GM12878 (cell line): ENCODE measurements at regions not wholly inside any gene's neighbourhood (a gene's known extent, or its start where the extent isn't known, plus 50 kb on each side); places are given as distances from the start of the nearest gene placed in this dataset.

Source experiments
- BCL11A ChIP-seq: IDR thresholded peaks from 2 replicates; pipeline ENCODE4 v1.6.1; 2011; ENCODE audit warnings: low read depth, low read length
- TF ChIP-seq, protein P1 (sequence below), 3 experiments: IDR thresholded peaks in 2 of 3; conservative IDR thresholded peaks in 1 of 3; 2 replicates each; pipeline ENCODE4 v1.5.1; 2011; ENCODE audit warnings: low read depth in 3 of 3, low read length in 3 of 3, mild to moderate bottlenecking in 3 of 3, control low read depth in 2 of 3, moderate library complexity in 2 of 3, inconsistent platforms in 1 of 3, mixed read lengths in 1 of 3; ENCODE audit not compliant: control insufficient read depth in 2 of 3, insufficient read depth in 1 of 3; ENCODE audit errors: extremely low read depth in 1 of 3

DNA sequence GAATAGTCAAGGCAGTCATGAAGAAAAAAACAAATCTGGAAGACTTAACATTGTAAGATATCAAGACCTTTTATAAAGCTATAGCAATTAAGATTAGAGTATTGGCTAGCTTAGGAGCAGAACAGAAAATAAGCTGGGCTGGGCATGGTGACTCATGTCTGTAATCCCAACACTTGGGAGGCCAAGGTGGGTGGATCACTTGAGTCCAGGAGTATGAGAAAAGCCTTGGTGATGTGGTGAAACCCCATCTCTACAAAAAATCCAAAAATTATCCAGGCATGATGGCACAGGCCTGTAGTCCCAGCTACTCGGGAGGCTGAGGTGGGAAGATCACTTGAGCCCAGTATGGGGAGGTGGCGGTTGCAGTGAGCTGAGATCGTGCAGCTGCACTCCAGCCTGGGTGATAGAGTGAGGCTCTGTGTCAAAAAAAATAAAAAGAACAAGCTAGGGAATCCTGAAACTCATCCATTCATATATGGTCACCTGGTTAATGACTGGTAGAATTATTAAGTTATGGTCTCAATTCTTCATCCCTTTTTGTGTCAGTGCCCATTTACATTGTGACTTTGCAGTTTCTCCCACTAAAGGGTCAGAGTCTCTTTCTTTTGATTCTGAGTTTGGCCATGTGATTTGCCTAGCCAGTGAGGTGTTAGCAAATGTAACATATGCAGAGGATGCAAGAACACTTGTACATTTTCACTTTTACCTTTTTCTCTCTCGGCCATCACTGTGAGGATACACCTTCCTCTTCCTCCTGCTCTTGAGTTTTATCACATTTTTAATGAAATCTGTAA lies 144.6 kb upstream of the SGCD start:
- TF ChIP-seq, protein P1, sequence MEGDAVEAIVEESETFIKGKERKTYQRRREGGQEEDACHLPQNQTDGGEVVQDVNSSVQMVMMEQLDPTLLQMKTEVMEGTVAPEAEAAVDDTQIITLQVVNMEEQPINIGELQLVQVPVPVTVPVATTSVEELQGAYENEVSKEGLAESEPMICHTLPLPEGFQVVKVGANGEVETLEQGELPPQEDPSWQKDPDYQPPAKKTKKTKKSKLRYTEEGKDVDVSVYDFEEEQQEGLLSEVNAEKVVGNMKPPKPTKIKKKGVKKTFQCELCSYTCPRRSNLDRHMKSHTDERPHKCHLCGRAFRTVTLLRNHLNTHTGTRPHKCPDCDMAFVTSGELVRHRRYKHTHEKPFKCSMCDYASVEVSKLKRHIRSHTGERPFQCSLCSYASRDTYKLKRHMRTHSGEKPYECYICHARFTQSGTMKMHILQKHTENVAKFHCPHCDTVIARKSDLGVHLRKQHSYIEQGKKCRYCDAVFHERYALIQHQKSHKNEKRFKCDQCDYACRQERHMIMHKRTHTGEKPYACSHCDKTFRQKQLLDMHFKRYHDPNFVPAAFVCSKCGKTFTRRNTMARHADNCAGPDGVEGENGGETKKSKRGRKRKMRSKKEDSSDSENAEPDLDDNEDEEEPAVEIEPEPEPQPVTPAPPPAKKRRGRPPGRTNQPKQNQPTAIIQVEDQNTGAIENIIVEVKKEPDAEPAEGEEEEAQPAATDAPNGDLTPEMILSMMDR (IDR thresholded peaks at IDR 0.05 in 2 of 3, conservative IDR thresholded peaks at IDR 0.05 in 1 of 3; ENCODE audit: control insufficient read depth in 2 of 3, extremely low read depth in 1 of 3, insufficient read depth in 1 of 3, low read depth in 3 of 3, low read length in 3 of 3): no peak
- no peak for TF ChIP-seq BCL11A
